H1 (cell line): ENCODE measurements at regions not wholly inside any gene's neighbourhood (a gene's known extent, or its start where the extent isn't known, plus 50 kb on each side); places are given as distances from the start of the nearest gene placed in this dataset.

Experiments used
- CTCF ChIA-PET: fragments of 300-600 bp; sonication (Branson Sonifier 250); formaldehyde crosslinking; loops from one replicate; lab custom pipeline; 2021; ENCODE audit not compliant: partially characterized antibody; lab: Charles Lee
- POLR2A ChIA-PET: fragments of 300-600 bp; sonication (Branson Sonifier 250); formaldehyde crosslinking; loops from one replicate; lab custom pipeline; 2021; ENCODE audit warnings: inconsistent platforms; ENCODE audit not compliant: partially characterized antibody; lab: Charles Lee
- DNase-seq, 2 experiments: peaks; one replicate each; pipeline versions ENCODE4 v3.0.0 to v3.0.0-alpha.2; 2010 to 2022; ENCODE audit warnings: low spot score in 2 of 2, low read depth in 1 of 2, mixed read lengths in 1 of 2
- FAIRE-seq: peaks from 2 replicates; lab custom pipeline; 2011; peaks lifted over from hg19 to GRCh38; lab: Jason Lieb, UNC
- H2AFZ ChIP-seq: 2 replicates; pipeline ENCODE4 v1.8.1; 2012; ENCODE audit warnings: low read length, inconsistent platforms
- H2AK5ac ChIP-seq: 2 replicates; pipeline ENCODE4 v1.6.1; 2013; ENCODE audit warnings: low read depth, low read length
- H2BK120ac ChIP-seq: replicated peaks from 2 replicates; pipeline ENCODE3; 2013; ENCODE audit warnings: low read depth, low read length, inconsistent platforms
- H2BK12ac ChIP-seq: 2 replicates; pipeline ENCODE4 v1.6.1; 2013; ENCODE audit warnings: low read depth, low read length
- H2BK15ac ChIP-seq: 2 replicates; pipeline ENCODE4 v1.6.1; 2013; ENCODE audit warnings: low read length
- H2BK20ac ChIP-seq: 2 replicates; pipeline ENCODE4 v1.6.1; 2013; ENCODE audit warnings: low read length
- H2BK5ac ChIP-seq: 2 replicates; pipeline ENCODE4 v1.6.1; 2013; ENCODE audit warnings: low read depth, low read length
- H3K14ac ChIP-seq: 2 replicates; pipeline ENCODE4 v1.6.1; 2013; ENCODE audit warnings: inconsistent platforms; ENCODE audit not compliant: insufficient read length
- H3K18ac ChIP-seq: 2 replicates; pipeline ENCODE4 v1.6.1; 2013; ENCODE audit warnings: low read length; ENCODE audit errors: extremely low read depth
- H3K23ac ChIP-seq: 2 replicates; pipeline ENCODE4 v1.6.1; 2013; ENCODE audit warnings: inconsistent platforms; ENCODE audit not compliant: insufficient read length
- H3K23me2 ChIP-seq: 2 replicates; pipeline ENCODE4 v1.6.1; 2013; ENCODE audit warnings: low read depth, low read length
- H3K27ac ChIP-seq: 2 replicates; pipeline ENCODE4 v1.6.1; 2011; ENCODE audit warnings: low read depth, low read length, inconsistent platforms
- H3K27me3 ChIP-seq, 4 experiments: replicated peaks in 1 of 4; 1 replicate in 1 of 4; 2 replicates in 3 of 4; pipeline versions ENCODE4 v1.6.1 to v1.8.1; 2011 to 2013; ENCODE audit warnings: low read length in 3 of 4, mild to moderate bottlenecking in 3 of 4, inconsistent platforms in 2 of 4, mixed read lengths in 2 of 4, moderate library complexity in 1 of 4; ENCODE audit not compliant: control insufficient read depth in 3 of 4, insufficient read depth in 3 of 4; ENCODE audit errors: extremely low read depth in 1 of 4
- H3K36me3 ChIP-seq, 4 experiments: 2 replicates each; pipeline versions ENCODE4 v1.6.1 to v1.8.1; 2011 to 2013; ENCODE audit warnings: mild to moderate bottlenecking in 4 of 4, low read length in 3 of 4, moderate library complexity in 2 of 4, control low read depth in 1 of 4, inconsistent platforms in 1 of 4; ENCODE audit not compliant: insufficient read depth in 4 of 4, control insufficient read depth in 2 of 4
- H3K4ac ChIP-seq: replicated peaks from 2 replicates; pipeline ENCODE3; 2013; ENCODE audit warnings: low read length, low read depth, mixed read lengths, inconsistent platforms; ENCODE audit not compliant: insufficient read length
- H3K4me1 ChIP-seq, 4 experiments: replicated peaks in 1 of 4; 1 replicate in 1 of 4; 2 replicates in 3 of 4; pipeline versions ENCODE4 v1.6.1 to v1.8.1; 2011 to 2013; ENCODE audit warnings: low read length in 3 of 4, inconsistent platforms in 2 of 4, mixed read lengths in 1 of 4; ENCODE audit not compliant: insufficient read depth in 4 of 4, control insufficient read depth in 3 of 4
- H3K4me2 ChIP-seq, 2 experiments: 2 replicates each; pipeline versions ENCODE4 v1.6.1 to v1.8.1; 2011 to 2013; ENCODE audit warnings: low read depth in 2 of 2, low read length in 2 of 2, control low read depth in 1 of 2, inconsistent platforms in 1 of 2, mild to moderate bottlenecking in 1 of 2; ENCODE audit not compliant: insufficient read depth in 1 of 2
- H3K4me3 ChIP-seq, 4 experiments: fragments of 200-600, 300-600 bp in 1 of 4; sonication (generic), shearing (Covaris generic), sonication (Bioruptor Twin) in 1 of 4; 2 replicates each; pipeline versions ENCODE4 v1.5.1 to v1.8.1; 2011 to 2016; ENCODE audit warnings: low read length in 4 of 4, low read depth in 3 of 4, control low read depth in 2 of 4, inconsistent platforms in 2 of 4, mild to moderate bottlenecking in 2 of 4, mixed read lengths in 1 of 4, moderate library complexity in 1 of 4; ENCODE audit not compliant: insufficient read depth in 2 of 4; ENCODE audit errors: extremely low read depth in 1 of 4
- H3K56ac ChIP-seq: replicated peaks from 2 replicates; pipeline ENCODE3; 2013; ENCODE audit warnings: low read depth, mild to moderate bottlenecking, mixed read lengths, low read length, inconsistent platforms; ENCODE audit not compliant: insufficient read length
- H3K79me1 ChIP-seq: 2 replicates; pipeline ENCODE4 v1.6.1; 2013; ENCODE audit warnings: low read depth, low read length, control low read depth
- H3K79me2 ChIP-seq, 2 experiments: 2 replicates each; pipeline versions ENCODE4 v1.6.1 to v1.8.1; 2012 to 2013; ENCODE audit warnings: low read length in 2 of 2, mild to moderate bottlenecking in 2 of 2, inconsistent platforms in 1 of 2; ENCODE audit not compliant: insufficient read depth in 2 of 2, control insufficient read depth in 1 of 2
- H3K9ac ChIP-seq, 4 experiments: replicated peaks in 1 of 4; 1 replicate in 1 of 4; 2 replicates in 3 of 4; pipeline versions ENCODE4 v1.6.1 to v1.8.1; 2011 to 2013; ENCODE audit warnings: low read depth in 3 of 4, low read length in 3 of 4, control low read depth in 2 of 4, mild to moderate bottlenecking in 2 of 4, moderate library complexity in 2 of 4, inconsistent platforms in 1 of 4; ENCODE audit errors: extremely low read depth in 1 of 4
- H3K9me3 ChIP-seq, 2 experiments: 2 replicates each; pipeline versions ENCODE4 v1.6.1 to v1.8.1; 2012 to 2013; ENCODE audit warnings: mild to moderate bottlenecking in 2 of 2, moderate library complexity in 2 of 2, control low read depth in 1 of 2, inconsistent platforms in 1 of 2, low read depth in 1 of 2, low read length in 1 of 2, mixed read lengths in 1 of 2; ENCODE audit not compliant: insufficient read depth in 2 of 2
- H4K20me1 ChIP-seq, 2 experiments: replicated peaks in 1 of 2; 2 replicates each; pipeline versions ENCODE3 to v1.8.1; 2011 to 2013; ENCODE audit warnings: inconsistent platforms in 2 of 2, low read length in 2 of 2, mild to moderate bottlenecking in 1 of 2; ENCODE audit not compliant: insufficient read depth in 2 of 2, control insufficient read depth in 1 of 2
- H4K5ac ChIP-seq: 2 replicates; pipeline ENCODE4 v1.6.1; 2013; ENCODE audit warnings: low read length, low read depth, mixed read lengths, inconsistent platforms; ENCODE audit not compliant: insufficient read length
- H4K8ac ChIP-seq: 2 replicates; pipeline ENCODE4 v1.8.0; 2013; ENCODE audit warnings: mild to moderate bottlenecking, moderate library complexity, low read length, inconsistent platforms; ENCODE audit not compliant: insufficient read depth; ENCODE audit errors: extremely low read depth
- H4K91ac ChIP-seq: replicated peaks from 2 replicates; pipeline ENCODE3; 2013; ENCODE audit warnings: low read length, mixed read lengths, inconsistent platforms; ENCODE audit not compliant: insufficient read length
- EGR1 ChIP-seq: IDR thresholded peaks from 2 replicates; pipeline ENCODE4 v1.6.1; 2011; ENCODE audit warnings: low read depth, low read length, borderline replicate concordance
- SIN3A ChIP-seq, 2 experiments: IDR thresholded peaks in 1 of 2; conservative IDR thresholded peaks in 1 of 2; 2 replicates each; pipeline ENCODE4 v1.6.1; 2011 to 2012; ENCODE audit warnings: low read length in 2 of 2, improper control_type of control experiment in 1 of 2, low read depth in 1 of 2, mild to moderate bottlenecking in 1 of 2
- ZNF274 ChIP-seq: IDR thresholded peaks from 2 replicates; pipeline ENCODE4 v1.7.0; 2012; ENCODE audit warnings: low read length, borderline replicate concordance; ENCODE audit errors: extremely low read depth
- WGBS, 2 experiments: shearing (Covaris generic) in 1 of 2; methylation state at CpG; one replicate each; pipeline versions ENCODE4 v1.1.6 to v1.1.7; 2013 to 2015; ENCODE audit warnings: low lambda C conversion rate in 2 of 2, mixed read lengths in 2 of 2, inconsistent platforms in 1 of 2, low coverage in 1 of 2, missing lambda C conversion rate in 1 of 2; ENCODE audit not compliant: insufficient replicate concordance in 2 of 2, insufficient coverage in 1 of 2, insufficient read length in 1 of 2; ENCODE audit errors: extremely low coverage in 1 of 2, missing lambda C conversion rate in 1 of 2; 5-methylcytosine and 5-hydroxymethylcytosine counted together

- CTCF ChIA-PET = interaction anchor here (0.9 to 3.7 kb wide), 4 partner anchors 15 to 34 kb away, joined by 3 to 24 read pairs (median 4); no protein-coding TSS in a partner anchor
Observed at GRCh38 chr3:75327453-75327852, 336.7 kb upstream of the FRG2C start.

More at GRCh38 chr3:75327453-75327852, 336.7 kb upstream of the FRG2C start:
- 89% methylated on average over 8 of the region's 9 CpGs; no CpG with 5 or more reads in 1 of the 2 experiments for WGBS, 2 experiments
- H2BK15ac ChIP-seq = no peak overlapping the region
- no peak overlapping the region for H3K27ac ChIP-seq
- no peaks in the 10 kb centered on the region; a peak in 1 of 7 replicates for H3K4me1 ChIP-seq
- no peak overlapping the region for H3K14ac ChIP-seq
- H3K9me3 ChIP-seq = no peaks in the 10 kb centered on the region
- no peaks in the 10 kb centered on the region for H3K27me3 ChIP-seq
- no peak overlapping the region for H3K23ac ChIP-seq
- no peaks in the 10 kb centered on the region for H3K79me1 ChIP-seq
- H3K4ac ChIP-seq = no peak overlapping the region
- DNase-seq (no peak), FAIRE-seq (no peak)
- no peak overlapping the region for H4K5ac ChIP-seq
- H2AFZ ChIP-seq = no peak overlapping the region
- no peak overlapping the region for H2BK5ac ChIP-seq
- no peaks in the 10 kb centered on the region for H3K36me3 ChIP-seq
- H4K20me1 ChIP-seq = no peaks in the 10 kb centered on the region
- H3K4me3 ChIP-seq = no peak overlapping the region
- H3K56ac ChIP-seq = no peak overlapping the region
- H3K9ac ChIP-seq = no peak overlapping the region
- H2BK120ac ChIP-seq = no peak overlapping the region
- no peak overlapping the region for H2AK5ac ChIP-seq
- no peak overlapping the region for H2BK12ac ChIP-seq
- H3K18ac ChIP-seq = no peak overlapping the region
- H3K79me2 ChIP-seq = no peaks in the 10 kb centered on the region
- no peak overlapping the region for H4K91ac ChIP-seq
- TF ChIP-seq EGR1 (no peak), ZNF274 (no peak), SIN3A (conservative IDR thresholded peaks at IDR 0.05 in 1 of 2, IDR thresholded peaks at IDR 0.05 in 1 of 2; ENCODE audit: low read depth in 1 of 2, low read length in 2 of 2) (no peak)
- POLR2A ChIA-PET = no interaction called here
- no peak overlapping the region for H4K8ac ChIP-seq
- no peak overlapping the region for H2BK20ac ChIP-seq
- H3K4me2 ChIP-seq = no peak overlapping the region
- no peaks in the 10 kb centered on the region for H3K23me2 ChIP-seq
